Umbilical cord (tissue), 1 donor: ENCODE measurements at regions not wholly inside any gene's neighbourhood (a gene's known extent, or its start where the extent isn't known, plus 50 kb on each side); places are given as distances from the start of the nearest gene placed in this dataset.

ENCODE experiments used
- DNase-seq: peaks from one replicate; pipeline ENCODE4 v3.0.0-alpha.2; 2015; ENCODE audit warnings: low spot score

- no peak for DNase-seq
Observed at GRCh38 chr1:88204111-88204510, 480.0 kb upstream of the PKN2 start.

- no peak for DNase-seq
Observed at GRCh38 chr1:88204612-88205167, 479.4 kb upstream of the PKN2 start.

DNA sequence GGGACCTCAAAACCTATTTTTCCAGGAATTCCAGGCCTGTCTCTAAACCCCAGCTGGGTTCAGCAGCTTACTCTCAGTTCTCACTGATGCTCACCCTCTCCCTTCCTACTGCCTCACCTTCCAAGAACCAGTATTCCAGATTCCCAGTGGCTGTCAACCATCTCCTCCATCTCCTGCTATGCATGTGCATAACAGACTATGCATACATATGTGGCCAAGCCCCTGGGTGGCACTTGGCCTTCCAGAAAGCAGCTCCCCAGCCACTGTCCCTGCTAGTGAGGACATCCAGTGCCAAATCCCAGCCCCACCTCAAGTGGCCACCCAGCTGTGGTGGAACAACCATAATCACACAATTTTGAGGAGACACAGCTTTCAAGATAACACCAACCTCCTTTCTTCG, 475.7 kb upstream of the PKN2 start:
- no peak for DNase-seq

DNA sequence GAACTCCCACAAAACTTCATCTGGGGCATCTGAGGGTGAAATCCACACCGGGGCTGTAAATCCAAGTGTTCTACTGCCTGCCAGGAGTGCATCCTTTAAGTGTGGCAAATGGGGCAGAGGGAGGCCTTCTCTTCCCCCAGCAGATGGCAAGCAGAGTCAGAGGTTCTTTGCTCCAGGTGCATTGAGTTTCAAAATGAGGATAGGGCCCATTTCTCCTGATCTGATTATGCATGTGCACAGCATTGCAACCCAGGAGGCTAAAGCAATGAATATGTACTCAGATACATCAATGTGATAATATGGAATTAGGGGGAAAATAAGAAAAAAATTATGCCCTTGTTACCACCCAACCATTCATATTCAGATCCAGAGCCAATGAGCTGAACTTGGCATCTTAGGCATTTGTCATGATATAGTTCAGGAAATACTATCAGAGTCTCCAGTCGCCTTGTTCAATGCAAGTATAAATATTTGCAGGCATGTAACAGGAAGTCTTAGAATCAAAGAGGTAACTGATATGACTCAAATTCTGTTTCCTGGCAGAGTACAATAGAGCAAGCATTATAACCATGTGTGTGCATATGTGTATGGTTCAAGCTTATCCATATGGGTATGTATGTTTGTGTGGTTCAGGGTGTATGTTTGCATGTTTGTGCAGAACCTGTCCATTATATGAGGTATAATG, 473.8 kb upstream of the PKN2 start:
- no peak for DNase-seq

DNA sequence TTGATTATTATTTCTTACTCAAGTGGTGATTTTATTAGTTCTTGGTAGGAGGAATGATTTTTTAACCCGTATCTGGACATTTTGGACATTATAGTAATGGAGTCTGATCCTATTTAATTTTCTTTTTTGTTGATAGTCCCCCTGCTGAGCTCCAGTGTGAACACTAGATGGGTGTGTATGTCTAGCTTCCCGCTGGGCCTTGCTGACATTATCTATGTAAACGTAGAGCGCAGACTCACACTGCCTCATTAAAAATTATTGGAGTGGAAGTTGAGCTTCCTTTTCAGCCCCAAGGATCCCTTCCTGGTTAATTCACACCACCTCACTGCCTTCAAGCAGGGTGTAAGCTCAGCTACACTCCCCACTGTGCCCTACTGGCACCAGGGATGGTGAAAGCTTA, 467.6 kb upstream of the PKN2 start:
- DNase-seq, result no peak

- DNase-seq, result no peak
Observed at GRCh38 chr1:88217386-88217785, 466.7 kb upstream of the PKN2 start.

DNA sequence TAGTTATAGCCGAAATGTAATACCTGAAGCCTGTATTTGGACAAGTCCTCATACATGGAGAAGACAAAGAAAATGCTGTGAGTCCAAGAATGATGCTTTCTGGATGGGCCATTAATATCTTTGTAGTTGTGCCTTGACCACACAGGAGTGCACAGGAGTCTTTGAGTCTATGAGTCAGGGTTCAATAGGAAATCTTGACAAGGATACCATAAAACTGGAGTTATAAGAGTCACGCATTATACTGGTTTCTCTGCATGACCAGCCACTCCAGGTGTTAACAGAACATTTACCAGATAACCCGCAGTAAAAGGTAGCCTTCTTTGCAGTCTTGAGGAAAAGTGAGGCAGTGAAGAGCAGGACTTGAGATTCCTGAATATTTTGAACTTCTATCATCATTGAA, 464.6 kb upstream of the PKN2 start:
- no peak for DNase-seq

DNA sequence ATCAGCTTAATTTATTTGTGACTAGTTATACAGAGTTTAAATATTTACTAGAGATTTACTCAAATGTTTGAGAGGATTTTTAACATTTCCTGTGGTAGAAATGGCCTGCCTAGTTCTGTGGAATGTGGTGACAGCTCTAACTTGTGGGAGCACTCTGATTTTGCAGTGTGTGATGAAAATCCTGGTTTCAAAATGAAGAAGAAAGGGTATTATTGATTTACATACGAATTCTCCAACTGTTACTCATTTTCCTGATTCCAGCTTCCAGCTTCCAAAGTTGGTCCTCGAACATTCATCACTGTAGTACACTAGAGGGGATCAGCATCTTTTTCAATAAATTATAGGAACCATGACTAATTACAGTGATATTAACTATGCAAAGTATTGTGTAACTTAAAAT, 462.7 kb upstream of the PKN2 start:
- no peak for DNase-seq

DNA sequence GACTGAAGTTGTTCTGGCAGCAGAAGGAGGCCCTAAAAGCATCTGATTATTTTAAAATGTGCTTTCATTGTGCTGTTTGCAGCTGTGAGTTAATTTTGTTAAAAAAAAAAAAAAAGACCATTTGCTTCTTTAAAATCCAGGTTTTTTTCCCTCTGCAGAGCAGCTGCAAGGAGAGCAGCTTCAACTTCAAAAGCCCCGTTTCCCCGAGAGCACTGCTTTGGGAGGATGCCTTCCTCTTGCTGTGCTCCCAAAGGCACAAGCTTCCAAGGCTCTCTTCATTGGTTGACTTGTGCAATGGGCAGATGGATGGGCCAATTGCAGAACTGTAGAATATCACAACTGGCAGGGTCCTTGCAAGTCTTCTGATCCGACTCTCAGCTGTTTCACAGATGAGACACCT, 459.2 kb upstream of the PKN2 start:
- peak; percentile 8 for DNase-seq

GRCh38 chr1:88228114-88228513, 456.0 kb upstream of the PKN2 start:
- DNase-seq, result peak; percentile 8

DNA sequence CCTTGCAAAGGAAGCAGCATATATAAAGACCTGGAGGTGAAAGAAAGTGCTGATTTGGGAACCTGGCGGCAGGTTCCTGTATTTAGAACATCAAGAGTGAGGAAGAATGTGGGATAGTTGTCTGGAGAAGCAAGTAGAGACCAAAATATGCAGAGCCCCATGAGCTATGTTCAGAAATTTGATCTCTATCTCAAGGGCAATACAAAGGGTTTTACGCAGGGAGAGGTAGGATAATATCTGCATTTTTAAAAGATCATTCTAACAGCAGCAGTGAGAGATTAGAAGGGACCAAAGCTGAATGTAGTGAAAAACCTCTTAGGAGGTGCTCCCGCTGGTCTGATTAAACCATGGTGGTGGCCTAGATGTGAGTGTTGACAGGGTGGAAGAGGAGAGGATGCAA, 453.9 kb upstream of the PKN2 start:
- DNase-seq, result no peak

DNA sequence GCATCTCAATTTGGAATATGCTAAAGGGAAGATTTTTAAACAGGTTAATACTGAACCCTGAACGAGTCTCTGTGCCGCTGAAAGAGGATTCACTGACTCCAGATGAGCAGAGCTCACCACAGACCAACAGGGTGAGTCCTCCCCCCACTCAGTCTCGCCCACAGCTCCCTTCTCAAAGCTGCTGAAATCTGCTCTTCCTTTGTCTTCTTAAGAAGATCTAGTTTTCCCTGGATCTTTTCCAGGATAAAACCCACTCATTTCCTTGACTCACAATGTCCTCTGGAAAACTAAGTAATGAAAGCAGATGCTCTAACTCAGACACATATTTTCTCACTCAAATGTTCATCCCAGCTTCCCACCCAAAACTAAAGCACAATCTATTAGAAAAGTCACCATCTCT, 447.0 kb upstream of the PKN2 start:
- peak; percentile 66 for DNase-seq

DNA sequence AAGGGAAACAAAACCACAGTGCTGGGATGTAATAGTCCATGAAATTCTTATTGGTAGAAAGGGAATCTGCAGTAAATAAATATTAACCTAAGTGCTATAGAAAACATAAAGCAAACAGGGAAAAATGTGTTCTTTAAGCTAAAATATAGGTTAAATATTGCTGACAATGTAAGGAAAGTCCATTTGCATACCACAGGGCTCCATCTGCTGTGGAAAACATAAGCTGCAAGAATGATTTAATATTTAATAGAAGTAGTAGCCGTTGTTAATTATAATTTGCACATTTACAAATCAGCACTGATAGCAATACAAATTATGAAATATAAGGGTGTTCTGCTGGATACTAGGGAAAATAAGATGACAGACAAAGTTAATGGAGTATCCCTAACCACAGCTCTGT, 444.9 kb upstream of the PKN2 start:
- DNase-seq, result peak; percentile 12

GRCh38 chr1:88247666-88248065, 436.4 kb upstream of the PKN2 start:
- no peak for DNase-seq

DNA sequence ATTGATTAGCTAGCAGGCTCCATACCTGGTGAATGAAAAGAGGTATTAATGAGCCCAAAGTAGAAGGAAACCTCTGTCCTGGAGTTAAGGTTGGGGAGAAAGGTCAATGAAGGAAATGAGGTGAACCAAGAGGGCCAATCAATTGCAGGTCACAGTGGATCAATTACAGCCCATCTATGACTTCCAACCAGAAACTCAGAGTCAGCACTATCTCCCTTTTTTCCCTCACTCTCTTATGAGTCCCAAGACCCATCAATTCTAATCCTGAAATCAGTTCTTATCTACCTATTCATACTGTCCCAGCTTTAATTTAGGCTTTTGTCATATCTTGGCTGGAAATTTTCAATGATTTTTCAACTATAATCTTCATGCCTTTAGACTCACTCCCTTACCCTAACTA, 433.2 kb upstream of the PKN2 start:
- DNase-seq, result no peak

DNA sequence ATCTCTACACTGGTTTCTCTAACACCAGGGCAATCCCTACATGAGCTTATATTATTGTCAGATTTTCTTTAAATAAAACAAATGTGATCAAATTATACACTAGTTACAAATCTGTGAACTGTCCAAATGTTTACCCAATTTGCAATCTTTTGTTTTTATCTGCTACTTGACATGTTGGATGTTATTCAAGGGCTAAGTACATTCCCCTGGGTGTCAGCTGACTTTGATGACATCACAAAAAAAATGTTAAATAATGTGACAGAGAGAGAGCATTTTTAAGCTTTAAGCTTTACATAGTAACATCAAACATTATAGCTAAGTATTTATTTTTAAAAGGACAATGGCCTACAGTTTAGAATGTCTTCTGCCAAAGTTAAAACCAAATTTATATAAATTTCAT, 431.3 kb upstream of the PKN2 start:
- DNase-seq, result no peak

DNA sequence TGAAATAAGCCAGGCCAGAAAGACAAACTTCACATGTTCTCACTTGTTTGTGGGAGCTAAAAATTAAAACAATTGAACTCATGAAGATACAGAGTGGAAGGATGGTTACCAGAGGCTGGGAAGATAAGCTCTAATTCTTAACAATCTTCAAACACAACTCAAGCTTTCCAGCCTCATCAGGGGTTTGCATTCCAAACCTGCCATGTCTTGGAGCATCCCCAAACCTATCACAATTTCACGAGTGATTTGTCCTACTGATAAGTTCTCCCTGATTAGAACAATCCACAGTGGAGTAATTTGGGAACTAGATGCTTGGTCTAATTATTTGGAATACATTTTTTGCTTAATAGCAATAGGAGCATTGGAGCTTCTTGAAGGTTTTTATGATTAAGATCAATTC, 418.5 kb upstream of the PKN2 start:
- DNase-seq, result no peak

- no peak for DNase-seq
Observed at GRCh38 chr1:88266051-88266450, 418.0 kb upstream of the PKN2 start.

GRCh38 chr1:88272216-88272615, 411.9 kb upstream of the PKN2 start:
- DNase-seq, result no peak

DNA sequence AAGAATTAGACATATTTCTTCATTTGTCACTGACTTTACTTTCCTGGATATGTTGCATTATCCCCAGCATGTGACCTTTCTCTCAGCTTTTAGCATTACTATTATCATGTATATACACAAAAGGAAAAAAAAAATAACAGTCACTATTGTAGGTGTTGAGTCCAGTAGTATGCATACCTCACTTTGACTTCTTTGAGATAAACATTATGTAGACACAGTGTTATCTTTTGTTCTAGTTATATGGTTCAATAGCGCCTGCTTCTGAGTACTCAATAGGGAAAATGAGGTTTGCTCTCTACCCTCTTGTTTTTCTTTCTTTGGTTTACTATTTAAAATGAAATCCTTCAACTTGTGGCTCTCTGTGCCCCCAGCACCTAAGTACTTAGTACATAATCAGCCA, 409.6 kb upstream of the PKN2 start:
- no peak for DNase-seq

- DNase-seq, result peak; percentile 74
Observed at GRCh38 chr1:88275259-88275862, 408.7 kb upstream of the PKN2 start.

- peak; percentile 78 for DNase-seq
Observed at GRCh38 chr1:88276163-88276562, 407.9 kb upstream of the PKN2 start.

- no peak for DNase-seq
Observed at GRCh38 chr1:88284066-88284465, 400.0 kb upstream of the PKN2 start.
